GM12878 (cell line): ENCODE measurements at regions not wholly inside any gene's neighbourhood (a gene's known extent, or its start where the extent isn't known, plus 50 kb on each side); places are given as distances from the start of the nearest gene placed in this dataset.

Experiments used
- ATAC-seq: fragments of 200-7000 bp; cut with Tn5 transposase; 3 replicates; pipeline ENCODE4 v1.9.1; 2020; ENCODE audit warnings: mild to moderate bottlenecking, moderate library complexity
- BruUV-seq: library from RNA; stranded (reverse); fragments of 400-500 nt; replicated peaks from 2 replicates; lab custom pipeline; 2021; lab: Mats Ljungman, UMichigan
- CTCF ChIA-PET: fragments of 300-600 bp; sonication (Branson Sonifier 250); formaldehyde crosslinking; extraction: SDS; loops from one replicate; lab custom pipeline; 2021; ENCODE audit warnings: inconsistent platforms; lab: Yijun Ruan, JAX
- POLR2A ChIA-PET: fragments of 350-600 bp; formaldehyde crosslinking; extraction: SDS; loops from one replicate; lab custom pipeline; 2021; ENCODE audit warnings: inconsistent platforms; lab: Charles Lee
- RAD21 ChIA-PET: fragments of 300-600 bp; sonication (Branson Sonifier 250); formaldehyde crosslinking; loops from one replicate; lab custom pipeline; 2023; ENCODE audit warnings: antibody characterized with exemption; ENCODE audit not compliant: unreplicated experiment; lab: Charles Lee
- SMC1A ChIA-PET: fragments of 300-600 bp; sonication (Branson Sonifier 250); formaldehyde crosslinking; loops from one replicate; lab custom pipeline; 2023; ENCODE audit not compliant: unreplicated experiment, uncharacterized antibody; lab: Charles Lee
- DNase-seq: peaks from one replicate; pipeline ENCODE4 v3.0.0-alpha.2; 2011; ENCODE audit warnings: low read depth, low spot score
- FAIRE-seq: peaks from 3 replicates; lab custom pipeline; 2011; peaks lifted over from hg19 to GRCh38; lab: Jason Lieb, UNC
- H2AFZ ChIP-seq: 2 replicates; pipeline ENCODE4 v1.6.0; 2011; ENCODE audit warnings: low read depth, low read length, control low read depth; ENCODE audit not compliant: control insufficient read depth
- H3K27ac ChIP-seq: 2 replicates; pipeline ENCODE4 v1.5.1; 2011; ENCODE audit warnings: control low read depth; ENCODE audit not compliant: control insufficient read depth, insufficient read depth
- H3K27me3 ChIP-seq, 2 experiments: replicated peaks in 1 of 2; 2 replicates each; pipeline versions ENCODE4 v1.6.0 to v1.6.1; 2011; ENCODE audit warnings: low read length in 1 of 2; ENCODE audit not compliant: control insufficient read depth in 2 of 2, insufficient read depth in 2 of 2
- H3K36me3 ChIP-seq, 2 experiments: 2 replicates each; pipeline ENCODE4 v1.5.1; 2011; ENCODE audit warnings: low read length in 1 of 2; ENCODE audit not compliant: control insufficient read depth in 2 of 2, insufficient read depth in 2 of 2
- H3K4me1 ChIP-seq: 2 replicates; pipeline ENCODE4 v1.6.1; 2011; ENCODE audit warnings: mild to moderate bottlenecking, low read length, moderate library complexity, mixed read lengths; ENCODE audit not compliant: control insufficient read depth, insufficient read depth
- H3K4me2 ChIP-seq: 2 replicates; pipeline ENCODE4 v1.6.0; 2011; ENCODE audit warnings: control low read depth; ENCODE audit not compliant: control insufficient read depth, insufficient read depth
- H3K4me3 ChIP-seq: fragments of 200-600 bp; sonication (generic); 2 replicates; pipeline ENCODE4 v1.5.1; 2016
- H3K79me2 ChIP-seq: 2 replicates; pipeline ENCODE4 v1.6.0; 2011; ENCODE audit warnings: low read length; ENCODE audit not compliant: control insufficient read depth, insufficient read depth
- H3K9ac ChIP-seq: 2 replicates; pipeline ENCODE4 v1.8.0; 2011; ENCODE audit warnings: low read length, control low read depth, mixed read lengths; ENCODE audit not compliant: control insufficient read depth, insufficient read depth
- H3K9me3 ChIP-seq: replicated peaks from 3 replicates; pipeline ENCODE4 v1.5.1; 2011; ENCODE audit warnings: mild to moderate bottlenecking, low read length; ENCODE audit not compliant: control insufficient read depth, insufficient read depth
- H4K20me1 ChIP-seq: 2 replicates; pipeline ENCODE4 v1.6.0; 2011; ENCODE audit not compliant: control insufficient read depth, insufficient read depth
- EZH2 ChIP-seq: IDR thresholded peaks from 2 replicates; pipeline ENCODE4 v1.6.1; 2012; ENCODE audit warnings: low read depth, mild to moderate bottlenecking, control low read depth, inconsistent platforms, low read length, borderline replicate concordance; ENCODE audit not compliant: control insufficient read depth
- JUNB ChIP-seq: IDR thresholded peaks from 2 replicates; pipeline ENCODE4 v1.6.1; 2016; ENCODE audit warnings: antibody characterized with exemption, mild to moderate bottlenecking
- MEF2A ChIP-seq: IDR thresholded peaks from 2 replicates; pipeline ENCODE4 v1.6.1; 2011; ENCODE audit warnings: low read depth, mild to moderate bottlenecking, low read length, moderate library complexity; ENCODE audit not compliant: insufficient read depth
- RAD21 ChIP-seq: IDR thresholded peaks from 2 replicates; pipeline ENCODE4 v1.6.1; 2011; ENCODE audit warnings: mild to moderate bottlenecking, low read depth, low read length, moderate library complexity; ENCODE audit not compliant: insufficient read depth
- SUZ12 ChIP-seq: fragments of 200-600 bp; sonication (generic); IDR thresholded peaks from one replicate; pipeline ENCODE4 v1.6.1; 2018; ENCODE audit warnings: antibody characterized with exemption, mild to moderate bottlenecking; ENCODE audit not compliant: unreplicated experiment
- ZSCAN29 ChIP-seq: fragments of 450-650 bp; IDR thresholded peaks from 2 replicates; pipeline ENCODE4 v1.6.1; 2017; ENCODE audit warnings: mild to moderate bottlenecking, moderate library complexity
- WGBS: methylation state at CpG from one replicate; pipeline ENCODE4 v1.1.6; 2016; ENCODE audit warnings: low lambda C conversion rate; ENCODE audit not compliant: insufficient replicate concordance, insufficient coverage; ENCODE audit errors: missing lambda C conversion rate; 5-methylcytosine and 5-hydroxymethylcytosine counted together
- in situ Hi-C: fragments of 300-500 bp; cut with MboI; formaldehyde crosslinking; loops from 9 replicates; pipeline ENCODE4 v1.14.3; 2018; ENCODE audit warnings: mixed read lengths
- intact Hi-C: fragments of 100-400 bp; cut with micrococcal nuclease; formaldehyde crosslinking; loops from one replicate; pipeline ENCODE4 v1.14.2; 2022; ENCODE audit not compliant: unreplicated experiment
- TF ChIP-seq, protein P1 (sequence below): fragments of 450-650 bp; IDR thresholded peaks from 2 replicates; pipeline ENCODE4 v1.6.1; 2017; ENCODE audit warnings: mild to moderate bottlenecking
- TF ChIP-seq, protein P2 (sequence below): fragments of 450-650 bp; IDR thresholded peaks from 2 replicates; pipeline ENCODE4 v1.6.1; 2018; ENCODE audit warnings: borderline replicate concordance, mild to moderate bottlenecking; ENCODE audit not compliant: partially characterized antibody

DNA sequence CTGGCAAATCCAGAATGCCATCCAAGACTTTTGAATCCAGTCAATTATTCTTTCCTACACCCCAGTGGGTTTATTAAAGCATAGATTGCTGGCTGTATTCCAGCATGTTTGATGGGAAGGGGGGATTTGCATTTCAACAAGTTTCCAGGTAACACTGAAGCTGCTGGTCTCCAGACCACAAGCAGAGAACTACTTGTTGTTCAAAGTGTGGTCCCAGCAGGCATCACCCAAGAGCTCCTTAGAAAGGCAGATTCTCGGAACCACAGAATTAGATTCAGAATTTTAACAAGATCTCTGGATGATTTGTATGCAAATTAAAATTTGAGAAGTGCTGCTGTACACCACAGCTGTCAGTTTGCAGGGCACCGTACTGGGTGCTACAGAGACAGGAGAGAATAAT lies 216.3 kb upstream of the FAM78B start:
- in situ Hi-C loops = no loop called here
- no peak for FAIRE-seq
- Histone ChIP-seq H3K4me1 (no peaks in the 10 kb centered on the region), H2AFZ (no peak overlapping the region), H3K4me2 (no peak overlapping the region)
- TF ChIP-seq MEF2A (no peak), ZSCAN29 (no peak), RAD21 (no peak), JUNB (no peak), SUZ12 (no peak), EZH2 (no peak)
- TF ChIP-seq, protein P1, sequence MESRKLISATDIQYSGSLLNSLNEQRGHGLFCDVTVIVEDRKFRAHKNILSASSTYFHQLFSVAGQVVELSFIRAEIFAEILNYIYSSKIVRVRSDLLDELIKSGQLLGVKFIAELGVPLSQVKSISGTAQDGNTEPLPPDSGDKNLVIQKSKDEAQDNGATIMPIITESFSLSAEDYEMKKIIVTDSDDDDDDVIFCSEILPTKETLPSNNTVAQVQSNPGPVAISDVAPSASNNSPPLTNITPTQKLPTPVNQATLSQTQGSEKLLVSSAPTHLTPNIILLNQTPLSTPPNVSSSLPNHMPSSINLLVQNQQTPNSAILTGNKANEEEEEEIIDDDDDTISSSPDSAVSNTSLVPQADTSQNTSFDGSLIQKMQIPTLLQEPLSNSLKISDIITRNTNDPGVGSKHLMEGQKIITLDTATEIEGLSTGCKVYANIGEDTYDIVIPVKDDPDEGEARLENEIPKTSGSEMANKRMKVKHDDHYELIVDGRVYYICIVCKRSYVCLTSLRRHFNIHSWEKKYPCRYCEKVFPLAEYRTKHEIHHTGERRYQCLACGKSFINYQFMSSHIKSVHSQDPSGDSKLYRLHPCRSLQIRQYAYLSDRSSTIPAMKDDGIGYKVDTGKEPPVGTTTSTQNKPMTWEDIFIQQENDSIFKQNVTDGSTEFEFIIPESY = no peak
- TF ChIP-seq, protein P2, sequence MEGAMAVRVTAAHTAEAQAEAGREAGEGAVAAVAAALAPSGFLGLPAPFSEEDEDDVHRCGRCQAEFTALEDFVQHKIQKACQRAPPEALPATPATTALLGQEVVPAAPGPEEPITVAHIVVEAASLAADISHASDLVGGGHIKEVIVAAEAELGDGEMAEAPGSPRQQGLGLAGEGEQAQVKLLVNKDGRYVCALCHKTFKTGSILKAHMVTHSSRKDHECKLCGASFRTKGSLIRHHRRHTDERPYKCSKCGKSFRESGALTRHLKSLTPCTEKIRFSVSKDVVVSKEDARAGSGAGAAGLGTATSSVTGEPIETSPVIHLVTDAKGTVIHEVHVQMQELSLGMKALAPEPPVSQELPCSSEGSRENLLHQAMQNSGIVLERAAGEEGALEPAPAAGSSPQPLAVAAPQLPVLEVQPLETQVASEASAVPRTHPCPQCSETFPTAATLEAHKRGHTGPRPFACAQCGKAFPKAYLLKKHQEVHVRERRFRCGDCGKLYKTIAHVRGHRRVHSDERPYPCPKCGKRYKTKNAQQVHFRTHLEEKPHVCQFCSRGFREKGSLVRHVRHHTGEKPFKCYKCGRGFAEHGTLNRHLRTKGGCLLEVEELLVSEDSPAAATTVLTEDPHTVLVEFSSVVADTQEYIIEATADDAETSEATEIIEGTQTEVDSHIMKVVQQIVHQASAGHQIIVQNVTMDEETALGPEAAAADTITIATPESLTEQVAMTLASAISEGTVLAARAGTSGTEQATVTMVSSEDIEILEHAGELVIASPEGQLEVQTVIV = no peak
- TF ChIP-seq, all 136 proteins: peak for 0
- ATAC-seq (no peak), DNase-seq (no peak)
- SMC1A ChIA-PET = interaction anchor here (0.9 to 1.4 kb wide), 2 partner anchors 10 to 24 kb away, joined by 3 read pairs; no protein-coding TSS in a partner anchor
- CTCF ChIA-PET = interaction anchor here (0.6 to 1.0 kb wide), 2 partner anchors 9 to 74 kb away, joined by 3 read pairs; no protein-coding TSS in a partner anchor
- 5% methylated on average over 2 of the region's 2 CpGs for WGBS
- Histone ChIP-seq H3K9me3 (no peaks in the 10 kb centered on the region), H3K79me2 (no peaks in the 10 kb centered on the region), H3K27me3 (no peaks in the 10 kb centered on the region; a peak in 1 of 4 replicates), H3K4me3 (no peak overlapping the region), H4K20me1 (no peaks in the 10 kb centered on the region), H3K36me3 (no peaks in the 10 kb centered on the region), H3K9ac (no peak overlapping the region), H3K27ac (no peak overlapping the region)
- intact Hi-C loops = no loop called here
- BruUV-seq = no TSS peak
- POLR2A ChIA-PET = no interaction called here
- RAD21 ChIA-PET = interaction anchor here (1.0 kb wide), 1 partner anchor 216 kb away, joined by 3 read pairs; the partner anchor contains the start of gene FAM78B
